Suppressor macrophage treated with lipopolysaccharide for 4 hours (primary cell): ENCODE measurements at regions not wholly inside any gene's neighbourhood (a gene's known extent, or its start where the extent isn't known, plus 50 kb on each side); places are given as distances from the start of the nearest gene placed in this dataset.
"Not testable (repeated sequence)": the region's sequence is repeated elsewhere in the genome, so short reads cannot be mapped to it uniquely, and the experiment has no call there.

Source experiments
- DNase-seq: peaks from one replicate; pipeline ENCODE4 v3.0.0-alpha.2; 2020

GRCh38 chr2:61620244-61621159, 82.3 kb upstream of the XPO1 start:
- DNase-seq, result peak; percentile 60

- no peak for DNase-seq
Measured at GRCh38 chr2:61619561-61619960, 81.4 kb upstream of the XPO1 start.

- no peak for DNase-seq
Measured at GRCh38 chr2:61617610-61618009, 79.5 kb upstream of the XPO1 start.

- DNase-seq, result no peak
Measured at GRCh38 chr2:61605245-61605644, 67.1 kb upstream of the XPO1 start.

GRCh38 chr2:61604433-61604832, 66.3 kb upstream of the XPO1 start:
- DNase-seq, result no peak

- DNase-seq, result not testable (repeated sequence)
Measured at GRCh38 chr2:61598515-61599156, 60.5 kb upstream of the XPO1 start.

GRCh38 chr2:61597300-61598289, 59.4 kb upstream of the XPO1 start:
- no peak for DNase-seq

- not testable (repeated sequence) for DNase-seq
Measured at GRCh38 chr2:61594201-61594600, 56.0 kb upstream of the XPO1 start.

GRCh38 chr2:61593648-61594047, 55.5 kb upstream of the XPO1 start:
- DNase-seq, result not testable (repeated sequence)

- DNase-seq, result no peak
Measured at GRCh38 chr2:61590214-61590613, 52.1 kb upstream of the XPO1 start.

- no peak for DNase-seq
Measured at GRCh38 chr2:61588566-61588965, 50.4 kb upstream of the XPO1 start.
